ENCODE measurements at regions not wholly inside any gene's neighbourhood (a gene's known extent, or its start where the extent isn't known, plus 50 kb on each side); places are given as distances from the start of the nearest gene placed in this dataset.

DNA sequence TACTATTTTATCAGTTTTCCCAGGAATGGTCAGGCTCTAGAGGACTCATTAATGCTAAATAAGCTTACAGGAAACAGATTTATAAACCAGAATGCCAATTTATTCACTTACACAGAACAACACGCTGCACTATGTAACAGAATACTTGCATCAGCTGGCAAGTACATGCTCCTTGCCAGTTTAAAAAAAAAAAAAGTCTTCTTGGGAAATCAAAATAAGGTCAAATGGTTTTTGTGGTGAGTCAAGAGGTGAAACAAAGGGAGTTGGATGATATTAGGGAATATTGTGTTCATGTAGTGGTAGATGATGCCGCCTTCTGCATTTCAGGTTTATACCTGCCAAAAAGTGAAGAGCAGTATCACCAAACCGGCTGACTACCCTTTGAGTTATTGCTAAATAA is 1322.1 kb upstream of the ZEB2 start:
- no peaks in the 10 kb centered on the region for H3K4me1 ChIP-seq (ENCODE audit: control insufficient read depth in 3 of 3, insufficient read depth in 3 of 3, low read length in 3 of 3)
- no peak overlapping the region for H3K4me3 ChIP-seq (ENCODE audit: low read length in 3 of 3)
- H3K27ac ChIP-seq (ENCODE audit: low read depth, low read length): no peak overlapping the region
- H3K27me3 ChIP-seq (ENCODE audit: control insufficient read depth in 3 of 3, insufficient read depth in 3 of 3, low read length in 3 of 3): no peaks in the 10 kb centered on the region
- H3K9me3 ChIP-seq (ENCODE audit: control insufficient read depth in 3 of 3, low read length in 3 of 3): no peaks in the 10 kb centered on the region
- no peaks in the 10 kb centered on the region for H3K36me3 ChIP-seq (ENCODE audit: control insufficient read depth in 3 of 3, insufficient read depth in 3 of 3, low read length in 3 of 3)
- H3K9ac ChIP-seq (ENCODE audit: low read depth in 1 of 3, low read length in 3 of 3): no peak overlapping the region

DNA sequence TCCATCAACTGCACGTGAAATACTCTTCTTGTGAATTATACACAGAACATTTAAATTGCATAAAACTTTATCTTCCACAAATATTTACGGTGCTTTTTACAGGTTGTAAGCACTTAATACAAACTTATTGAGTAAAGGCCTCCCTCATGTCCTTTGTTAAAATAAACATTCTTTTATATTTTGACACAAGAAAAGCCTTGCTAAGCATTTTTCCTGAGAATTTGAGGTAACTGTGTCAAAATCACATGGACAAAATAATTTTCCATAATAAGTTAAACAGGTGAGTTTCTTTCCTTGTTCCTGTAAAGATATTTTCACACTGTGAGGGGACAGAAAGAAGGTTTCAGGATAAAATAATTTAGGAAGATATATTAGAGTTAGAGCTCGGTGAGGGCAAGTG is 1317.1 kb upstream of the ZEB2 start:
- H3K36me3 ChIP-seq (ENCODE audit: control insufficient read depth in 3 of 3, insufficient read depth in 3 of 3, low read length in 3 of 3): no peaks in the 10 kb centered on the region
- no peaks in the 10 kb centered on the region for H3K4me1 ChIP-seq (ENCODE audit: control insufficient read depth in 3 of 3, insufficient read depth in 3 of 3, low read length in 3 of 3)
- H3K27me3 ChIP-seq (ENCODE audit: control insufficient read depth in 3 of 3, insufficient read depth in 3 of 3, low read length in 3 of 3): no peaks in the 10 kb centered on the region
- no peak overlapping the region for H3K4me3 ChIP-seq (ENCODE audit: low read length in 3 of 3)
- H3K27ac ChIP-seq (ENCODE audit: low read depth, low read length): no peak overlapping the region
- no peaks in the 10 kb centered on the region for H3K9me3 ChIP-seq (ENCODE audit: control insufficient read depth in 3 of 3, low read length in 3 of 3)
- no peak overlapping the region for H3K9ac ChIP-seq (ENCODE audit: low read depth in 1 of 3, low read length in 3 of 3)

DNA sequence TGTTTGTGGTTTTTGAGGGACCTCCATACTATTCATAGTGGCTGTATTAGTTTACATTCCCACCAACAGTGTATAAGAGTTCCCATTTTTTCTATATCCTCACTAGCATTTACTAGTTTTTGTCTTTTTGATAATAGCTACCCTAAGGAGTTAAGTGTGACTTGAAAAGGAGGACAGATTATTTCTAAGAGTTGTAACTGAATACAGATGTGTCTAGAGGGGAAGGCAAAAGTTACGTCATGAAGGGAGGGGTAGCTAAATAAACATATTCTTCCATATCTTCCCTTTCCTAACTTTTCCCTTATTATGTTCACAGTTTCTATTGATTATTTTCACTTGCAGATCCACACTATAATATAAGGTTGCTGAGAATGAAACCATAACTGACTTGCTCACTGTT is 1315.7 kb upstream of the ZEB2 start:
- H3K27ac ChIP-seq (ENCODE audit: low read depth, low read length): no peak overlapping the region
- H3K27me3 ChIP-seq (ENCODE audit: control insufficient read depth in 3 of 3, insufficient read depth in 3 of 3, low read length in 3 of 3): no peaks in the 10 kb centered on the region
- H3K36me3 ChIP-seq (ENCODE audit: control insufficient read depth in 3 of 3, insufficient read depth in 3 of 3, low read length in 3 of 3): no peaks in the 10 kb centered on the region
- no peaks in the 10 kb centered on the region for H3K4me1 ChIP-seq (ENCODE audit: control insufficient read depth in 3 of 3, insufficient read depth in 3 of 3, low read length in 3 of 3)
- no peak overlapping the region for H3K4me3 ChIP-seq (ENCODE audit: low read length in 3 of 3)
- H3K9ac ChIP-seq (ENCODE audit: low read depth in 1 of 3, low read length in 3 of 3): no peak overlapping the region
- no peaks in the 10 kb centered on the region for H3K9me3 ChIP-seq (ENCODE audit: control insufficient read depth in 3 of 3, low read length in 3 of 3)

DNA sequence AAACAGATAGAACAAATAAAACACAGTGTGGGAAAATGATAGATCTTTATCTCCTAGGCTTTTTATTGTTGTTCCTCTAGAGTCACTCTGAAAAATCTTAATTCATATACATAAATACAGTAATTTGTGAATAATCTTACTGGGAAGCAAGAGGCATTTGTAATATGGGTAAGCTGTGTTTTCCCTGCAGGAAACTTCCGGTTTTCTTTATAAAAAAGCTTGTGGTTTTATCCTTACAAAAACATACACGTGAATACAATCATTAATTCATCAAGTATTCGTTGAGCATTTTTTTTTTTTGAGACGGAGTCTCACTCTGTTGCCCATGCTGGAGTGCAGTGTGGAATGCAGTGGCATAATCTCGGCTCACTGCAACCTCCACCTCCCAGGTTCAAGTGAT is 1312.8 kb upstream of the ZEB2 start:
- Histone ChIP-seq H3K9ac (ENCODE audit: low read depth in 1 of 3, low read length in 3 of 3) (no peak overlapping the region), H3K4me3 (ENCODE audit: low read length in 3 of 3) (no peak overlapping the region), H3K4me1 (ENCODE audit: control insufficient read depth in 3 of 3, insufficient read depth in 3 of 3, low read length in 3 of 3) (no peaks in the 10 kb centered on the region), H3K9me3 (ENCODE audit: control insufficient read depth in 3 of 3, low read length in 3 of 3) (no peaks in the 10 kb centered on the region), H3K27ac (ENCODE audit: low read depth, low read length) (no peak overlapping the region), H3K27me3 (ENCODE audit: control insufficient read depth in 3 of 3, insufficient read depth in 3 of 3, low read length in 3 of 3) (no peaks in the 10 kb centered on the region), H3K36me3 (ENCODE audit: control insufficient read depth in 3 of 3, insufficient read depth in 3 of 3, low read length in 3 of 3) (no peaks in the 10 kb centered on the region)

DNA sequence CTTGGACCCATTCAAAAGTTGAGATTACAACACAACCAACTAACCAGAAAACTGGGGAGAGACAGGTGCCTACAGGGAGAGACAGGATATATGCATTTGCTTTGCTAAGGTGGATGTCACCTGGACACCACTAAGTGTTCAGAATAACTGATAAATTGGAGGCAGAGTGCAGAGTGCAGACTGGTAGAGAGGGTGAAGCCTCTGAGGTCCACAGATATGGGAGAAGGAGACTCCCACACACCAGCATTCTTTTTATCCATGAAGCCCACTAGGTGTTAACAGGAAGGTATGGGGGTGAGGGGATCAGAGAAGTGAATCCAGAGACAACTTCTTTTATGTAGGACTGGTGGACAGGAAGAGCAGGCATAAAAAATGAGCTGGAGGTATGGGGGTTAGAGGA is 1310.0 kb upstream of the ZEB2 start:
- Histone ChIP-seq H3K4me1 (ENCODE audit: control insufficient read depth in 3 of 3, insufficient read depth in 3 of 3, low read length in 3 of 3) (no peaks in the 10 kb centered on the region), H3K27me3 (ENCODE audit: control insufficient read depth in 3 of 3, insufficient read depth in 3 of 3, low read length in 3 of 3) (no peaks in the 10 kb centered on the region), H3K36me3 (ENCODE audit: control insufficient read depth in 3 of 3, insufficient read depth in 3 of 3, low read length in 3 of 3) (no peaks in the 10 kb centered on the region), H3K4me3 (ENCODE audit: low read length in 3 of 3) (no peak overlapping the region), H3K27ac (ENCODE audit: low read depth, low read length) (no peak overlapping the region), H3K9ac (ENCODE audit: low read depth in 1 of 3, low read length in 3 of 3) (no peak overlapping the region), H3K9me3 (ENCODE audit: control insufficient read depth in 3 of 3, low read length in 3 of 3) (no peaks in the 10 kb centered on the region)

DNA sequence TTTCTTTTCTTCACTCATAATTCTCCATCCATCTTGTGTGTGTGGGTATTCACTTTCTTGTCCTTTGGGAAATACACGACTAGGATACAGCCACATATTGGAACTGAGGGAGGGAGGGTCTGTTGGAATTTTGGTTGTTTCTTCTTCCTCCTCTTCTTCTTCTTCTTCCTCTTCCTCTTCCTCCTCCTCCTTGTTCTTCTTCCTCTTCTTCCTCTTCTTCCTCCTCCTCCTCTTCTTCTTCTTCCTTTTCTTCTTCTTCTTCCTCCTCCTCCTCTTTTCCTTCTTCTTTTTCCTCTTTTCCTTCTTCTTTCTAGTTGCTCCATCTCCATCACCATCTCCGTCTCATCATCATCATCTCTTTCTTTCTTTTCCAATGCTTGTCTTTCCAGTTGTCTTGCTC is 1307.3 kb upstream of the ZEB2 start:
- Histone ChIP-seq H3K9me3 (ENCODE audit: control insufficient read depth in 3 of 3, low read length in 3 of 3) (no peaks in the 10 kb centered on the region), H3K36me3 (ENCODE audit: control insufficient read depth in 3 of 3, insufficient read depth in 3 of 3, low read length in 3 of 3) (no peaks in the 10 kb centered on the region), H3K4me1 (ENCODE audit: control insufficient read depth in 3 of 3, insufficient read depth in 3 of 3, low read length in 3 of 3) (no peaks in the 10 kb centered on the region), H3K9ac (ENCODE audit: low read depth in 1 of 3, low read length in 3 of 3) (no peak overlapping the region), H3K4me3 (ENCODE audit: low read length in 3 of 3) (no peak overlapping the region), H3K27me3 (ENCODE audit: control insufficient read depth in 3 of 3, insufficient read depth in 3 of 3, low read length in 3 of 3) (no peaks in the 10 kb centered on the region), H3K27ac (ENCODE audit: low read depth, low read length) (no peak overlapping the region)

DNA sequence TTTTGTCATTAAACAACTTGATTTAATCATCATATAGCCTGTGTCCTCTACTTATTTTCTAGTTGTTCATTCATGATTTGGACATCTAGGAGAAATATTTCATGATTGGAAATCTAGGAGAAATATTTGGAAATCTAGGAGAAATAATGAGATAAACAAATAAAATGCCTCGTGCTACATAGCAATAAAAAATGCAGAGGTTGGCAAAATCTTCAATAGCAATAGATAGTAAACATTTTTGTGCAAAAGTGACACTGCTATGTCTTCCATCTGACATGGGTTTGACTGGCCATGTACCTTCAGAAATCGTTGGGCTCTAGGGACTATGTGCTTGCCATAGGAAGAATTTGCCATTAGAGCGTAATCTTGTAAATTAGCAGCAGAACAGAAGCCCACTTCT is 1304.5 kb upstream of the ZEB2 start:
- Histone ChIP-seq H3K27ac (ENCODE audit: low read depth, low read length) (no peak overlapping the region), H3K4me3 (ENCODE audit: low read length in 3 of 3) (no peak overlapping the region), H3K27me3 (ENCODE audit: control insufficient read depth in 3 of 3, insufficient read depth in 3 of 3, low read length in 3 of 3) (no peaks in the 10 kb centered on the region), H3K4me1 (ENCODE audit: control insufficient read depth in 3 of 3, insufficient read depth in 3 of 3, low read length in 3 of 3) (no peaks in the 10 kb centered on the region), H3K36me3 (ENCODE audit: control insufficient read depth in 3 of 3, insufficient read depth in 3 of 3, low read length in 3 of 3) (no peaks in the 10 kb centered on the region), H3K9ac (ENCODE audit: low read depth in 1 of 3, low read length in 3 of 3) (no peak overlapping the region), H3K9me3 (ENCODE audit: control insufficient read depth in 3 of 3, low read length in 3 of 3) (no peaks in the 10 kb centered on the region)

DNA sequence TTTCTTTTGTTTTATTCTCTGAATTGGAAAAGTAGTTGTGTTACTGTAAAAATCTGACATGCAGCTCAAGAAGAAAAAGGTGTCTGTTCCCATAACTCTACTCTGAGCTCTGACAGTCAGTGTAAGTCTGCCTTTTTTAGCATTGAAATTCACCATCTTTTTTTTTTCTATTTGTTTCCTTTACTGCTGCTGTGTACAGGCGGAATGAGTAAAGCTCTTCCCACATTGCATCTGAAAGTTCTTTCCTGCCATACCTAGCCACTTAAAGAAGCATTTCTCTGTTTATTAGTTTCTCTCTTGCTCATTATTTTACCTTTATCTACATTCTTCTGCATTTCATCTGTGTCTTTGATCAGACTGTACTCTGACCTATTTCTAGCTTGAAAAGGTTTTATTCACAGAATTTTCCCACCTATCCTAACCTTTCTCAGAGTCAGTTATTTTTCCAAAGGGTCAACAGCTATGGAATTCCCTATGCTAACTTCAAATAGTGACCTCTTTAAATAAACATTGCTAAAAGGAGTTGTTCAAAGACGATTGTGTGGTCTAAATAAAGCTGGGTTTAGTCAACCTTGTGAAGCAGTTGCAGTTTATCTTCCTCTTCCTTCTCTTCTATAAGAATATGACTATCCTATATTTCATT is 1303.1 kb upstream of the ZEB2 start:
- no peak overlapping the region for H3K4me3 ChIP-seq (ENCODE audit: low read length in 3 of 3)
- H3K27ac ChIP-seq (ENCODE audit: low read depth, low read length): no peak overlapping the region
- no peaks in the 10 kb centered on the region for H3K27me3 ChIP-seq (ENCODE audit: control insufficient read depth in 3 of 3, insufficient read depth in 3 of 3, low read length in 3 of 3)
- H3K9ac ChIP-seq (ENCODE audit: low read depth in 1 of 3, low read length in 3 of 3): no peak overlapping the region
- H3K4me1 ChIP-seq (ENCODE audit: control insufficient read depth in 3 of 3, insufficient read depth in 3 of 3, low read length in 3 of 3): no peaks in the 10 kb centered on the region
- H3K9me3 ChIP-seq (ENCODE audit: control insufficient read depth in 3 of 3, low read length in 3 of 3): no peaks in the 10 kb centered on the region
- no peaks in the 10 kb centered on the region for H3K36me3 ChIP-seq (ENCODE audit: control insufficient read depth in 3 of 3, insufficient read depth in 3 of 3, low read length in 3 of 3)

DNA sequence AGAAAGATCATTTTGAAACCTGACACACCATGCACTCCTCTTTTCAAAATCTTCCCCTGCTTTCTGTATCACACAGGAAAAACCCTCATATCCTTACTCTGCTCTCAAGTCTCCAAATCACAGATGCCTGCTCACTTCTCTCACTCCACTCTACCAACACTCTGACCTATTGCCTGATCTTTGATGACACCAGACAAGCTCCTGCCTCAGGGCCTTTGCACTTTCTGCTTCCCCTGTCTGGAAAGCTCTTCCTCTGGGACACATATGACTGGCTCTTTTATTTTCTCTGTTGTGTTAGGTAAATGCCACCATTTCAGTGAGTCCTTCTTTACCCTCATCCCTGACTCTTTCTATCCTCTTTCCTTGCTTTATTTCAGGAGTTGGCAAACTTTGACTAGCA is 1300.7 kb upstream of the ZEB2 start:
- Histone ChIP-seq H3K27me3 (ENCODE audit: control insufficient read depth in 3 of 3, insufficient read depth in 3 of 3, low read length in 3 of 3) (no peaks in the 10 kb centered on the region), H3K27ac (ENCODE audit: low read depth, low read length) (no peak overlapping the region), H3K4me1 (ENCODE audit: control insufficient read depth in 3 of 3, insufficient read depth in 3 of 3, low read length in 3 of 3) (no peaks in the 10 kb centered on the region), H3K4me3 (ENCODE audit: low read length in 3 of 3) (no peak overlapping the region), H3K9ac (ENCODE audit: low read depth in 1 of 3, low read length in 3 of 3) (no peak overlapping the region), H3K36me3 (ENCODE audit: control insufficient read depth in 3 of 3, insufficient read depth in 3 of 3, low read length in 3 of 3) (no peaks in the 10 kb centered on the region), H3K9me3 (ENCODE audit: control insufficient read depth in 3 of 3, low read length in 3 of 3) (no peaks in the 10 kb centered on the region)

DNA sequence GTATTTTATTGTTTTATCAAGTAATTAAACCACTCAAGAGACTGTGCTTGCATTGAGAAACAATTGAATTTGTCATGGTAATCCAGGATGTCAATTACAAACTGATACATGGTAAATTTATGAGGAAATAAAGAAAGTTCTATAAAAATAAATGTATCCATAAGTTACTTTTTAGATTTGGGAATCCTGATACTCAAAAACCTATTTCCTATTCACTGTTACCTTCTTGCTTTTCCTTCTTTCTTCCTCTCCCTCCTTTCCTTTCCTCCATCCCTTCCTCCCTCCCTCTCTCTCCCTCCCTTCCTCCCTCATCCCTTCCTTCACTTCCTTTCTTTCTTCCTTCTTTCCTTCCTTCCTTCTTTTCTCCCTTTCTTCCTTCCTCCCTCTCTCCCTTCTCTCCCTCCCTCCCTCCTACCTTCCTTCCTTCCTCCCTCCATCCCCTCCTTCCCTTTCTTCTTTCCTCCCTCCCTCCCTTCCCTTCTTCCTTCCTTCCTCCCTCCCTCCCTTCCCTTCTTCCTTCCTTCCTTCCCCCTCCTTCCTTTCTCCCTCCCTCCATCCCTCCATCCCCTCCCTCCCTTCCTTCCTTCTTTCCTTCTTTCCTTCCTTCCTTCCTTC is 1299.1 kb upstream of the ZEB2 start:
- no peaks in the 10 kb centered on the region for H3K27me3 ChIP-seq (ENCODE audit: control insufficient read depth in 3 of 3, insufficient read depth in 3 of 3, low read length in 3 of 3)
- no peak overlapping the region for H3K9ac ChIP-seq (ENCODE audit: low read depth in 1 of 3, low read length in 3 of 3)
- H3K27ac ChIP-seq (ENCODE audit: low read depth, low read length): no peak overlapping the region
- no peaks in the 10 kb centered on the region for H3K9me3 ChIP-seq (ENCODE audit: control insufficient read depth in 3 of 3, low read length in 3 of 3)
- no peak overlapping the region for H3K4me3 ChIP-seq (ENCODE audit: low read length in 3 of 3)
- H3K4me1 ChIP-seq (ENCODE audit: control insufficient read depth in 3 of 3, insufficient read depth in 3 of 3, low read length in 3 of 3): no peaks in the 10 kb centered on the region
- no peaks in the 10 kb centered on the region for H3K36me3 ChIP-seq (ENCODE audit: control insufficient read depth in 3 of 3, insufficient read depth in 3 of 3, low read length in 3 of 3)

Data from skeletal muscle tissue (tissue), 3 donors.